AG20443 (cell line): ENCODE measurements at regions not wholly inside any gene's neighbourhood (a gene's known extent, or its start where the extent isn't known, plus 50 kb on each side); places are given as distances from the start of the nearest gene placed in this dataset.
"Not testable (repeated sequence)": the region's sequence is repeated elsewhere in the genome, so short reads cannot be mapped to it uniquely, and the experiment has no call there.

Experiments
- DNase-seq: peaks from one replicate; pipeline ENCODE4 v3.0.0; 2012; ENCODE audit warnings: low spot score, mixed read lengths

DNA sequence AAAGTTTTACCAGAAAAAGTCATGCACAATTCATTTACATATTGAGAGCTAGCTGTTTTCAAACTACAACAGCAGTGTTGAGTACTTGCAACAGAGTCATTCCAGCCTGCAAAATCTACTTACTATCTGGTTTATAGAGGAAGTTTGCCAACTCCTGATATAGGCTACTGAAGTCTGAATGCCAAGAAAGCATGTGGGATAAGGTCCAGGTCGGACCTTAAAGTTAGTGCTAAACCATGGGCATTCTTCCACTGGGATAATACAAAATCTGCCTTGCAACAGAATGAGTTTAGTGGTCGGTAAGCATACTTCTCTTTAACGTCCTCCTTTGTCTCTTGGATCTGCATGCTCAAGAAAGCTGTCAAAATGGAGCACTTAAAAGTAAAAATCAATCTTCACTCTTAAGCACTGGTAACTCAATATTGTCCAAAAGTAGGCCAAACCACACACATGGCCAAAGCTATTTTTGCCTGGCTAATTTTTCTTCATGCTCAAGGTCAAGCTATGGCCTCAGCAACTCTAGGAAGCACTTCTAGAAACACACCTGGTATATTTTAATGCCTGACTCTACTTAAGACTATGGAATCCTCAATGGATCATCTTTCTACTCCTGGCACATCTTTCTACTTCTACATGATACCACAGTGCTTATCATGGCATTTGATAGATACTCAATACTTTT, 364.9 kb upstream of the KITLG start:
- DNase-seq, result no peak

DNA sequence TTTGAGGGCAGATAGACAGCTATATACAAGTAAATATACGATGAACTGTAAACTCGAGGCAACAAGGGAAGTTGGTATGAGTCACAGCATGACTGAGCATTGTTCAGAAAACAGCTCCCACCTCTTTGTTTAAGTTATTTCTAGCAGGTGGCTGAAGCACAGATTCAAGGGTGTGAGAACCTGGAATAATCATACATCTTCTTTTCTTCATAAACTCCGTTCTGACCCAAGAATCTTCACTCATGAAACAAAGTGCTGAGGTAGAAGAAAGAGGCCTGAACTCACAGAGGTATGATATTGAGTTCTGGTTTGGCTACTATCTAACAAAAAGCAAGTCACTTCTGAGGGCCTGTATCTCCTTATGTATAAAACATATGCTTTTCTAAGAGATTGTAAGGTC, 364.1 kb upstream of the KITLG start:
- no peak for DNase-seq

DNA sequence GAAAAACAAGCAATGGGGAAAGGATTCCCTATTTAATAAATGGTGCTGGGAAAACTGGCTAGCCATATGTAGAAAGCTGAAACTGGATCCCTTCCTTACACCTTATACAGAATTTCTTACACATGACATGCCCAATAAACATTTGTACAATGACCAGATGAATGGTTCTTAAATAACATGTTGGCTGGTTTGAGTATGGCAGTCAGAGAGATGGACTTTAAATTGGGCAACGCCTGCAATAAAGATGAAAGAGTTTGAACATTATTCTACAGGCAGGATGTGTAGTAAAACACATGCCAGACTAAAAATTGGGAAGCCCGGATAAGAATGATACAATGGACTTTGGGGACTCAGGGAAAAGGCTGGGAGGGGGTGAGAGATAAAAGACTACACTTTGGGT, 360.6 kb upstream of the KITLG start:
- no peak for DNase-seq

DNA sequence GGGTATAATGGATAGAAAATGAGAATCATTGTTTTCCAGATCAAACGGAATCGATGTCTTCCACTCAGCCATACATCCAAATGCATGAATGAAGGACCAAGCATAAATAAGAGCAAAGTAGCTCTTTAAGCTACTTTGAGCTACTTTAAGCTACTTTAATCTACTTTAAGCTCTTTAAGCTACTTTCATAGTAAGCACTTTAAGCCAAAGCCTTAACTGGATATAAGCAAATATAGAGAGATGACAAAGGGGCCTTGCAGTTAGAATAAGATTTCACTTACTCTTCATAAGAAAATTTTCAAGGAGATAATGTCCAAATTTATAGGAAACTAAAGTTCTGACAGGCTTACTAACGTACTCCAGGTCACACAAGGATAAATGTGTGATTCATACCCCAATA, 355.6 kb upstream of the KITLG start:
- no peak for DNase-seq

DNA sequence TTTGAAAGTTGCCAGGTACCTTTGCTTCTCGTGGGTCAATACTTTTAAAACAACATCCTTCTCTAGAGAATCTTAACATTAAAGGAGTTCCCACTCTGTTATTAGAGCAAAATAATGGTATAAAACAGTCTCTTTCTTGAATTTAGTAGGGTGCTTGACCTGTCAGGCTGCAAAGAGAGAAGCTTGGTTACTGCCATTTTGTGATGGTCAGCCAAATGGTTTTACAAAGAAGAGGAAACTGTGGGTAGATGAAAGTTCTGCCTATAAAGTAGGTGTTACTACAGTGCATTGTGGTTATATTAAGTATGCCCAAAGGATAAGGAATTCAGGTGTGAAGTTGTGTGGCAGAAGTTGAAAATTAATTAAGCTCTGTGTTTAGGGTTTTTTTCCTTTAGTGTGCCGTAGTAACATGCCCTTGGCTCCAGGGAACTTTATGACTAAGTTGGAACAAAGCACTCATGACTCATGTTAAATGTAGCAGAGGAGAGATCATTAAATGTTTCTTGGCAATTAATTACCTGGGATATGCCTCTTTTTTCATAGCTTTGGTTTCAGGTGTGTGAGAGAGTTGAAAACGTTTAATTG, 354.0 kb upstream of the KITLG start:
- peak; percentile 22 for DNase-seq

DNA sequence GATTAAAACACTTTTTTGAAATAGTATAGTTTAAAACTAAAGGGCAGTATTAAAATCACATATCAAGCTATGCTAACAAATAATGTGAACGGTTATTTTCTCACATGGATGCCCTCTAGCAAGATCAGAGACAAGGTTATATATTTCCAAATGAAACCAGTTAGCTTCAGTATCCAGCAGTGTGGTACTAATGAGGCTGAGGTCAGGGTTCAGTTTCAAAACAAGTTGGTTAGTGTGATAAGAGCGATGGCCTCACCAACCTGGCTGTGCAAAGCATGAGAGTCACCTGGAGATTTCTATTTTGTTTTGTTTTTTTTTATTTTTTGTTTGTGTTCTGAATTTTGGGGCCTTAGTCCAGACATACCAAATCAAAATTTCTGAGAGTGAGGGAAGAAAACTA, 352.2 kb upstream of the KITLG start:
- DNase-seq, result no peak

DNA sequence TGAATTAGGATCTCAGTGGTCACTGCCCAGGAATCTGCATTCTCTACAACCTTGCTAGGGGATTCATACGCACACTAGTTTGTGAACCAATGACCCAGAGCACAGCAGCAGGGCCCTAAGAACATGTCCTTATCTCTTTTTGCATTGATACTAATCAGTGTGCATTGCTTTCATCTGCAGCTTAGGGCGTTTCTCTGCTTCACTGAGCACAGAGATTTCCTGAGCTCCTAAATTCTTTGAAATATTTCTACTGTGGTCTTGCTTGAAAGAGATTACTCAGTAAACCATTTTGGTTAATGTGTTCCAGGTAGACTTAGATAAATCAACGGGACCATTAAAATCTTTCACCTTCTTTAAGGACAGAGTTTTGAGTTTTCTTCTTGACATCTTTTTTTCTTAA, 351.3 kb upstream of the KITLG start:
- DNase-seq, result no peak

DNA sequence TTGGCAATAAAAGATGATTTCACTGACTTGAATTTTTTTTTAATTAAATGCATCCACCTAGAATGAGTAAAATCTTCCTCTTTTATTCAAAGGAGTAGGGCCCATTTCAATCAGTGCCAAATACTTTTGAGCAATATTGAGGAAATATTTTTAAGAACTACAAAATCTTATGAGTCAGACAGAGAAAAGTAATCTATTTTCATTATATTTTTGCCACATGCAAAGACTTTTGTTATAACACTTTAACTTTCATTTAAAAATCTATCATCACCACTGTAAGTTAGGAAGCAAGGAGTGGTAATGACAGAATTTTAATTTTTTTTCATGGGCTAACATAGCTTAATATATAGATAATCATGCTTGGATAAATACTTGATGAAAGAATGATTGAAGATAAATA, 345.2 kb upstream of the KITLG start:
- peak; percentile 15 for DNase-seq

DNA sequence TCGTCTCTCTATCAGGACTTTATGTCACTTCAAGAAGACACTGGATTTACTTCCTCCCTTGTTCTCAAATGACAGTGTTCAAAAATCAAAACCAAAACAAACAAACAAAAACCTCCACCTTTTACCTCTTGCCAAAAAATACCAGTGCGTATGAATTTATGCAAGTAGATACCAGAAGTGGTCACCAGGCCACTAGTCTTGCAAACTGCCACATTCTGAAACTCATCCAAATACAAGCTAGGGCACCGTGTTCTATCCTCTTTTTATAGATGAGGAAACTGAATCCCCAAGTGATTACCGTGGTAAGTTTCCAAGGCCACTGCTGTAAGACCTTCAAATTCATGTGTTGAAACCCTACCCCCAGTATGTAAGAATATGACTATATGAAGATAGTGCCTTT, 343.9 kb upstream of the KITLG start:
- no peak for DNase-seq

DNA sequence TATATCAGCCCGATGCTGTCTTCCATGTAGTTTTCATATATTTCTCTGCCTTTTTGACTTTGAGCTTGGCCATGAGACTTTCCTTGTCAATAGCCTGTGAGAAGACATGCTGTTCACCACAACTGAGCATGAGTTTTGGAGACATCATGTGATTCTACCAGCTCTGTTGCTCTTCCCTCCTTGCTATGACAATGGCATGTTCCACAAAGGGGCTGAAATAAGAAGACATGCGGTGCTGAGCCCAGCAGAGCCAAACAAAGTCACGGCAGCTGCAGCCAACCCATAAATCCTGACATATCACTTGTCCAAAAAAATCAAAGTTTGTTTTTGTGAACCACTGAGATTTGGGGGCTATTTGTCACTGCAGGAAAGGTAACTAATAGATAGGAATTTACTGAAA, 343.4 kb upstream of the KITLG start:
- no peak for DNase-seq

DNA sequence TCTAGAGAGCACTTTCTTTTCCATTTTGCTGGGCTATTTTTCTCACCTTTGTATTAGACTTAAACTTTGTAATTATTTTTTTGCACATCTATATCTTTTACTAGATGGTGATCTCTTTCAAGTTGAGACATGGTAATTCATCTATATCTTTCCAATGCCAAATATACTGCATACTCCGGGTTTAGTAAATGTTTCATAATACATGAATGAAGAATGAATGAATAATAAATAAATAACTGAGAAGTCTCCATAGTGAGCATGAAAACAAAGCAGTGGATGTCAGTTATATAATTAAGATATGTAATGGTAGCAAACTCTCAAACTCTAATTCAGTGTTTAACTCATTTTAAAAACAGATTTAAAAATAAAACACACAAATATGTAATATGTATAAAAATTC, 342.5 kb upstream of the KITLG start:
- DNase-seq, result peak; percentile 31

DNA sequence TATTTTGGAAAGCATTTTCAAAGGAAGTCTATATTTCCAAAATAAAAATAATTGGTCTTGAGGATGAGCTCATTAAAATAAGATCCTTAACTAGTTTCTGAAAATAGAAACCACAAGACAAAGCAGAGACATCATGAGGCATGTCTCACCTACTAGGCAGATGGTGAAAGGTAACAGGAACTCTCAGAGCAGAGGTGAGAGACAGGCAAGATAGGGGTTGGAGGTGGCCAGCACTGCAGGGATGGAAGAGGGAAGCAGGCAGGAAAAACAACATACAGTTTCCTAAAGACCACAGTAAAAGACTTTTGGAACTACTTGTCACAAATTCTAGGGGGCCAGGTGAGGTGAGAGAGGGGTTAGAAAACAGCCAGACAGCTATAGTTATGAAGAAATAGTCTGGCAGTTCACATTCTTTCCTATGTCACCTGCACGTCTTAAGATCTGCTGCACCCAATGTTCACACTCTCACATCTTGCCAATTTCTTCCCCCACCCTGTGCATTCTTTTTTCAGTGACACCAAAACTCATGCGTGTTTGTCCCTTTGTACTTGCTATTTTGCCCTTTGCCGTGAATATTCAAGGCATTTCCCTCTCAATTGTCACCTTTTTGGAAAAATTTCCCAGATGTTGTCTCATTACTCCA, 341.7 kb upstream of the KITLG start:
- no peak for DNase-seq

DNA sequence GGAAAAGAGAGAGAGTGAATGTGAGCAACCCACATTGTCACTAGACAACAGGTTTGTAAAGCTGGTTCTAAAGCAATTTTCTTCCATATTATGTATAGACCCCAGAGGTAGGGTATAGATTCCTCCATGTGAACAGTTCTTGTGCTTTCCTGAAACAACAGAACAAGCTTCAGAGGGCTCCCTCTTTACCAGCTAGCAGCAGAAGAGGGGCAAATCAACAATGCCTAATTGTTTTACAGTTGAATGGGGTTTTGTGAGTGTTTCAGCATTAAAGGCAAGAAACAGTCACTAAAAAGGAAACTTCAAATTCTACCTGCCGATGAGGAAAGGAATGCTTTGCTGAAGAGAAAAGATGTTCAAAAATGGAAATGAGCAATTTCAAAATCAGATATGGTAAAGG, 341.2 kb upstream of the KITLG start:
- DNase-seq, result no peak

DNA sequence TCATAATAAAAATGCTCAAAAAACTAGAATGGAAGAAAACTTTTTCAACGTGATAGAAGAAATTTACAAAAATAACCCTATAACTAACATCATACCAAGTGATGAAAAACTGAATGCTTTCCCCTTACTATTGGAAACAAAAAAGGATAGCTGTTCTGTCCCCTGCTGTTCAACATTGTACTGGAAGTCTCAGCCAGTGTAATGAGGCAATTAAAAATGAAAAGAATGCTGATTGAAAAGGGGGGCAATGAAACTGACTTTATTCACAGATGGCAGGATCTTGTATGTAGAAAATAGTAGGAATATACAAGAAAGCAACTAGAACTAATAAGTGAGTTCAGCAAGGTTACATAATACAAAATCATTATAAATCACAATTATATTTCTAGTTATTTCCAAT, 337.9 kb upstream of the KITLG start:
- no peak for DNase-seq

DNA sequence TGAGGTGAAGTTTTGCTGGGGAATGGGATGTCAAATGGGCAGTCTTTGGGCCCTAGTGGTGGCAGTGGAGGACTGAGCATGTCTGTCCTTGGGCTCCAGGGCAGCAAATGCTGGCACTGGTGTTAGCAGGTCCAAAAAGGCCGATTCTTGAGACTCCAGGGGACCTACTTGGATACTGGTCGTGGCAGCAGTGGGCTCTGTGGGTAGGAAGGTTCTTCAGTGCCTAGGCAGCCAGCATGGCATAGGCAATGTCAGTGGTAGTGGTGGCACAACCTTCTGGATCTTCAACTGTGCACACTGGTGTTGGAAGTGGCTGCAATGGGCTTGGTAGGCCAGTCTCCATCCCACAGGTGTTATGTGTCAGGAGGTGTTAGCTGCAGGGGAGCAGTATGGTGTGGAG, 334.7 kb upstream of the KITLG start:
- DNase-seq, result no peak

DNA sequence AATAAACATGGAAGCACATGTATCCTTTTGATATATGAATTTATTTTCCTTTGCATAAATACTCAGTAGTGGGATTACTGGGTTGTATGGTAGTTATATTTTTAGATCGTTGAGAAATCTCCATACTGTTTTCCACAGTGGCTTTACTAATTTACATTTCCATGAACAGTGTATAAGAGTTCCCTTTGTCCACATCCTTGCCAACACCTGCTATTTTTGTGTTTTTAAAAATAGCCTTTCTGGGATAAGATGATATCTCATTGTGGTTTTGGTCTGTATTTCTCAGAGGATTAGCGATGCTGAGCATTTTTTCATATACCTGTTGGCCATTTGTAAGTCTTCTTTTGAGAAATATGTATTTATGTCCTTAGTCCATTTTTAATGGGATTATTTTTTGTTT, 329.2 kb upstream of the KITLG start:
- DNase-seq, result no peak

DNA sequence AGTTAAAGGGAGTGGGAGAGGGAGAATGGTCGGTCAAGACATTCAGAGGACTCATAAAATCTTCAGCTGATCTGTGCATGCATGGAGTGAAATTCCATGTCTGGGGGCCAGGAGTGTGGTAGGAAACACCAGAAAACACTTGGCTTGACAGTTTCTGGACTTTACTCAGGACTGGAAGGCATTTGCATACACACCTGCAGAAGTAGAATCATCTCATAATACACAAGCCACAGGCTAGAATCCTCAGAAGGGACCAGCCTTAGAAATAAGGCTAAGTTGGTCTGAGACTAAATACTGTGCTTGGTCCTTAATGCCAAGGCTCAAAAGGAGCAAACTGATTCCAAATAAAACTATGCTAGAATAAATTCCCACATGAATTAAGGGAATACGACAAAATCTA, 328.1 kb upstream of the KITLG start:
- no peak for DNase-seq

DNA sequence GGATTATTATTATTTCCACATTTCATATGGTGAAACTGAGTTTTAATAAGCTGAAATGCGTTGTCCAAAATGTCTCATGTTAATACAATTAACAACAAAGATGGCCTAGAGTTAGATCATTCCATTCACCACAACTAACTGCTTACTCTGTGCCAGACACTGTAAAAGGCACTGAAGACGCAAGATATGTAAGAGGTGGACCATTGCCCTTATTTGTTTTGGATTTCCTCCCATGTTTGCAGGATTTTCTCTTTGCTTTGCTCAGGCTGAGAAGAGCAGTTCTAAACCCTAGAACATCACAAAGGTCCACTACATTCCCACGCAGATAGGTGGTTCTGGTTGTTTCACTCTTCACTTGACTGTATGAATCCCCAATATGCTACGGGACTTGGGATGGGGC, 324.4 kb upstream of the KITLG start:
- no peak for DNase-seq

DNA sequence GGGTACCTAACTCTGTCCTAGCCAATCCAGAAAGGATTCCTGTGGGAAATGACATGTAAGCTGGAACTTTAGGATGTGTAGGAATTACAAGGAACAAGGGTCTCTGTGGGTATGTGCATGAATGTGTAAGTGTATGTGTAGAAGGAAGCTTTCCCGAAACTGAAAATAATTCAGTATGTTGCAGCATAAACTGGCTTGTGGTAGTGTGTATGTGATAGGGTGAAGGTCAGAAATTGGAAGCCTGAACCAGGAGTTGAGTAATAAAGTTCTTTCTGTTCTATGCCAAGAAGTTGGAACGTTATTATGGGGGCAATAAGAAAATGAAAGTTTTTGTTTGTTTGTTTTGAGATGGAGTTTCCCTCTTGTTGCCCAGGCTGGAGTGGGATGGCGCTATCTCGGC, 323.1 kb upstream of the KITLG start:
- no peak for DNase-seq

DNA sequence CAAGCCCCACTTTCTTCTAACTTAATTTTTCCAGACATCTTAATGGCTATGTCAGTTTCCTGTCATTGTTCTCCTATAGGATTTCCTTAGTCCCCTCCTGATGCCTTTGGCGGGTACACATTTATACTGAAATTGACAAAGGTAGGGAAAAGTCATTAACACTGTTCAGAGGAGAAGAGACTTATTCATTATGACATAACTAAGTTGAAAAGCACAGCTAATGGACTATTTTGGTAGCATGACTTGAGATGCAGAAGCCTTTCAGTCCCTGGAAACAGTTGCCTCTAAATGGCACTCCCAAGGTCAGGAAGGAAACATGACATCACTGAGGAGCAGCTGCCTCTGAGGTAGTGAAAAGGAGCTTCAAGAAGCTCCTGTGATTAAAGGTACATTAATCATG, 317.5 kb upstream of the KITLG start:
- DNase-seq, result no peak

DNA sequence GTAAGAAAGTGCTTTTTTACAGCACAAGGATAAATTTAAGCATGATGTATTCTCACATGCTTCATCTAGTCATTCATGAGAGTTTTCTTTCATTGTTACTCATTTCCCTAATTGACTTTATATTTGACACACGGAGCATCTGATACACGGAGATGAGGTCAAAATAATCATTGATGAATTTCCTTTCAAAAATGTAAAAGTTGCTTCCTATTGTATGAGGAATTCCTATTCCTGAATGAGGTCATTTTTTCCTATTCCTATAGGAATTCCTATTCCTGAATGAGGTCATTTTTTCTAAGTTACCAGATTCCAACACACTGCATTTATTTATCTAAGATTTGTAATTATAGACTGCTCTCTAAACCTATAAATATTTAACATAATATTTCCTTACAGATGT, 316.7 kb upstream of the KITLG start:
- no peak for DNase-seq

DNA sequence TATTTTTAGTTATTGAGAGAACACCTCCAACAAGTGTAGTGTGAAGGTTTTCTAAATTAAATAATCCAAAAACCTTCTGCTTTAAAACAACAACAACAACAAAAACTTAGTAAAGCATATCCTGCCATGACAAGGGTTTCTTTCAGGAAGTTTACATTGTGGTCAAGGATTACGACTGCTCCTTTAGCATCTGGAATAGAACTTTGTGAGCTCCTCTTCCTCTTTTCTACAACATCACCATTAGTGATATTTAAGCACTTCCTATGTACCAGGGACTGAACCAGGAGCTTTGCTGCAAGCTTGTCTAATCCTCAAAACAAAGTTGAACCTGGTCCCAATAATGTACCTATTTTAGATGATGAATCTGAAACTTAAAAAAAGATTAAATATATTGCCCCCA, 315.4 kb upstream of the KITLG start:
- no peak for DNase-seq

DNA sequence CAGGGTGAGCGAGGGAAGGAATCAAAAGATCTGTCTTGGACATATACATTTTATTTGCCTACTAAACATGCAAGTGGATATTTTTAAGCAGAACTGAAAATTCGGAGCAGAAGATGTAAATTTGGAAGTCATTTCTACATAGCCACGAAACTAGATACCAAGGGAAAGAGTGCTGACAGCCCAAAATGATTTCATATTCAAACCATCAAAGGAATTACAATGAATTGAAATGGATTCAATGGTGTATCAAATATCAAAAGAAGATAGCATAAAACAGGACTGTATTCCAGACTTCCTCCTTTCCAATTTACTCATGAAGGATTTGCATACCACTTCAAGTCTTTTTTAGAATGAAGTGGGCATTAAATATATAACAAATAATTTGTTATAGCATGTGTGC, 313.5 kb upstream of the KITLG start:
- DNase-seq, result no peak

DNA sequence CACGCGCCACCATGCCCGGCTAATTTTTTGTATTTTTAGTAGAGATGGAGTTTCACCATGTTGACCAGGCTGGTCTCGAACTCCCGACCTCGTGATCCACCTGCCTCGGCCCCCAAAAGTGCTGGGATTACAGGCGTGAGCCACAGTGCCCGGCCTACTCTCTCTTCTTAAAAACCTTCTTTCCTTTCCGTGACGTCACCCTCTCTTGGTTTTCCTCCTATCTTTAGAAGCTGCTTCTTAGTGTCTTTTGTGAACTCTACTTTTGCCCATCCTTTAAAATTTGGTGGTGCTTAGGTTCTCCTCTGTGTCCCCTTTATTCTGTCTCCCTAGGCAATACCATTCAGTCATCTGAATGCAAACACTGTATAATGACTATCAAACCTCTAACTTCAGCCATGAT, 311.2 kb upstream of the KITLG start:
- not testable (repeated sequence) for DNase-seq
